Right atrium auricular region (tissue), 2 donors: ENCODE measurements at regions not wholly inside any gene's neighbourhood (a gene's known extent, or its start where the extent isn't known, plus 50 kb on each side); places are given as distances from the start of the nearest gene placed in this dataset.

Experiments
- DNase-seq: peaks from one replicate; pipeline ENCODE4 v3.0.0-alpha.2; 2019; ENCODE audit warnings: low spot score
- H3K27ac ChIP-seq, 2 donors: fragments of 200-600 bp; sonication (generic); 1 replicate in 1 of 2; 2 replicates in 1 of 2; pipeline ENCODE4 v1.5.1; 2016 to 2019
- H3K27me3 ChIP-seq, 2 donors: fragments of 200-600 bp; sonication (generic); one replicate each; pipeline versions ENCODE4 v1.5.1 to v1.6.0; 2017 to 2019
- H3K36me3 ChIP-seq: fragments of 200-600 bp; sonication (generic); one replicate; pipeline ENCODE4 v1.5.1; 2016
- H3K4me1 ChIP-seq, 2 donors: fragments of 200-600 bp; sonication (generic); one replicate each; pipeline versions ENCODE4 v1.5.1 to v1.6.0; 2017 to 2019
- H3K4me3 ChIP-seq, 2 donors: fragments of 200-600 bp; sonication (generic); 1 replicate in 1 of 2; 2 replicates in 1 of 2; pipeline ENCODE4 v1.5.1; 2017 to 2019; ENCODE audit warnings: mild to moderate bottlenecking in 1 of 2, moderate library complexity in 1 of 2
- H3K9me3 ChIP-seq, 2 donors: fragments of 200-600 bp; sonication (generic); one replicate each; pipeline ENCODE4 v1.5.1; 2019
- CTCF ChIP-seq, 2 donors: fragments of 200-600 bp; sonication (generic); IDR thresholded peaks; one replicate each; pipeline ENCODE4 v1.5.1; 2019; ENCODE audit warnings: antibody characterized with exemption in 2 of 2

- no peak overlapping the region for H3K27ac ChIP-seq
- no peak overlapping the region for H3K4me3 ChIP-seq
- no peaks in the 10 kb centered on the region for H3K27me3 ChIP-seq
- no peaks in the 10 kb centered on the region for H3K36me3 ChIP-seq
- TF ChIP-seq CTCF (IDR thresholded peaks at IDR 0.05), result no peak
- no peaks in the 10 kb centered on the region for H3K4me1 ChIP-seq
- no peaks in the 10 kb centered on the region for H3K9me3 ChIP-seq
- DNase-seq, result no peak
Measured at GRCh38 chrX:122582280-122582974, 601.7 kb upstream of the GRIA3 start.

DNA sequence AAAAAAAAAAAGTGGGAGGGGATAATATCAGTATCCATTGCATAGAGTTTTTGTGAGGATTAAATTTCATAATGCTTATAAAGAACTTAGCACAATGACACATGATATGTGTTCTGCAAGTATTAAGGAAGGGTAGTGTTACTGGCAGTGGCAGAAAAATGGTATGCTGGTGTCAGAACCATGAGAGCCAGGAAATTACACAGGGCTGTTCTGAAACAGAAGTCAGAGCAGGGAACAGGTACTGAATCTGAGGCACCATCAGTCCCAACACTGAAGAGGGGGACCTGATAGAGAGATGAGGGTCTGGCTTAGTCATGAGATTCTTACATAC is 601.1 kb upstream of the GRIA3 start:
- DNase-seq, result no peak
- Histone ChIP-seq H3K4me3 (no peak overlapping the region), H3K27me3 (no peaks in the 10 kb centered on the region), H3K4me1 (no peaks in the 10 kb centered on the region), H3K9me3 (no peaks in the 10 kb centered on the region), H3K27ac (no peak overlapping the region), H3K36me3 (no peaks in the 10 kb centered on the region)
- no peak for TF ChIP-seq CTCF (IDR thresholded peaks at IDR 0.05)

GRCh38 chrX:122583551-122583950 is 600.5 kb upstream of the GRIA3 start:
- no peak for TF ChIP-seq CTCF (IDR thresholded peaks at IDR 0.05)
- no peaks in the 10 kb centered on the region for H3K9me3 ChIP-seq
- no peaks in the 10 kb centered on the region for H3K4me1 ChIP-seq
- no peak overlapping the region for H3K4me3 ChIP-seq
- no peaks in the 10 kb centered on the region for H3K27me3 ChIP-seq
- no peak overlapping the region for H3K27ac ChIP-seq
- no peak for DNase-seq
- H3K36me3 ChIP-seq, result no peaks in the 10 kb centered on the region

GRCh38 chrX:122584981-122585380 is 599.1 kb upstream of the GRIA3 start:
- no peak for DNase-seq
- H3K4me3 ChIP-seq, result no peak overlapping the region
- H3K9me3 ChIP-seq, result no peaks in the 10 kb centered on the region
- no peak overlapping the region for H3K27ac ChIP-seq
- H3K36me3 ChIP-seq, result no peaks in the 10 kb centered on the region
- no peaks in the 10 kb centered on the region for H3K27me3 ChIP-seq
- no peaks in the 10 kb centered on the region for H3K4me1 ChIP-seq
- TF ChIP-seq CTCF (IDR thresholded peaks at IDR 0.05), result no peak

- Histone ChIP-seq H3K4me3 (no peak overlapping the region), H3K4me1 (no peaks in the 10 kb centered on the region), H3K9me3 (no peaks in the 10 kb centered on the region), H3K36me3 (no peaks in the 10 kb centered on the region), H3K27me3 (no peaks in the 10 kb centered on the region), H3K27ac (no peak overlapping the region)
- no peak for TF ChIP-seq CTCF (IDR thresholded peaks at IDR 0.05)
- no peak for DNase-seq
Measured at GRCh38 chrX:122586831-122587230, 597.2 kb upstream of the GRIA3 start.

DNA sequence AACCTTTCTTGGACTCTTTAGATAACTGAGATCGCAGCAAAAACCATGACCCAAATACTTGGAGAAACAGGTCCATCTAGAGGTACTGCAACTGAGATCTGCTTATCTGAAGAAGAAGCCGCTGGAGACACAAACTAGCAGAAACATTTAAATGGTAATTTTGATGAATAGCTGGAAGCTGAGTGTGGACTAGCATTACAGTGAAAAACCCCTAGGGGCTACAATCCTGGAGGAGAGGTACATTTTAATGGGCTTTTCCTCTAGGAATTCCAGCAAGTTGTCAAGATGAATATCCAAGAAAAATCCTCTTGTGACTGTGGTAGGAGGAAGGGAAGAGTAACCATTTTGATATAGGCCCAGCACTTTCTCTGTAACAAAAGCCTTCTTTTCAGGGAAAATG is 592.5 kb upstream of the GRIA3 start:
- H3K4me1 ChIP-seq, result no peaks in the 10 kb centered on the region
- H3K4me3 ChIP-seq, result no peak overlapping the region
- no peaks in the 10 kb centered on the region for H3K9me3 ChIP-seq
- H3K27ac ChIP-seq, result no peak overlapping the region
- TF ChIP-seq CTCF (IDR thresholded peaks at IDR 0.05), result no peak
- DNase-seq, result no peak
- H3K27me3 ChIP-seq, result no peaks in the 10 kb centered on the region
- no peaks in the 10 kb centered on the region for H3K36me3 ChIP-seq
